Upper lobe of left lung (tissue), 6 donors: ENCODE measurements at regions not wholly inside any gene's neighbourhood (a gene's known extent, or its start where the extent isn't known, plus 50 kb on each side); places are given as distances from the start of the nearest gene placed in this dataset.

ENCODE experiments used
- ATAC-seq, 2 donors: fragments of 200-7000 bp; cut with Tn5 transposase; one replicate each; pipeline ENCODE4 v1.9.1; 2022; ENCODE audit warnings: mild to moderate bottlenecking in 2 of 2, moderate library complexity in 2 of 2; ENCODE audit not compliant: low FRiP score in 2 of 2
- DNase-seq, 2 donors: peaks; one replicate each; pipeline ENCODE4 v3.0.0-alpha.2; 2019 to 2020
- H3K27ac ChIP-seq, 4 donors: fragments of 200-600 bp; sonication (generic); one replicate each; pipeline ENCODE4 v1.5.1; 2016 to 2019
- H3K27me3 ChIP-seq, 4 donors: fragments of 200-600 bp; sonication (generic); one replicate each; pipeline ENCODE4 v1.5.1; 2017 to 2019
- H3K36me3 ChIP-seq, 4 donors: fragments of 200-600 bp; sonication (generic); one replicate each; pipeline ENCODE4 v1.5.1; 2016 to 2019
- H3K4me1 ChIP-seq, 4 donors: fragments of 200-600 bp; sonication (generic); one replicate each; pipeline ENCODE4 v1.5.1; 2018 to 2019
- H3K4me3 ChIP-seq, 4 donors: fragments of 200-600 bp; sonication (generic); one replicate each; pipeline ENCODE4 v1.5.1; 2017 to 2019; ENCODE audit warnings: mild to moderate bottlenecking in 2 of 4, moderate library complexity in 1 of 4
- H3K9me3 ChIP-seq, 4 donors: fragments of 200-600 bp; sonication (generic); one replicate each; pipeline ENCODE4 v1.5.1; 2018 to 2019
- EP300 ChIP-seq, 4 donors: sonication (generic); formaldehyde crosslinking; IDR thresholded peaks; one replicate each; pipeline ENCODE4 v1.5.1; 2017; ENCODE audit warnings: antibody characterized with exemption in 4 of 4, control low read depth in 2 of 4
- POLR2A ChIP-seq, 4 donors: fragments of 450-650 bp; IDR thresholded peaks; one replicate each; pipeline ENCODE4 v1.5.1; 2016 to 2017; ENCODE audit warnings: antibody characterized with exemption in 4 of 4, mild to moderate bottlenecking in 2 of 4
- POLR2AphosphoS5 ChIP-seq, 2 donors: sonication (generic); formaldehyde crosslinking; IDR thresholded peaks; one replicate each; pipeline ENCODE4 v1.5.1; 2017; ENCODE audit warnings: antibody characterized with exemption in 2 of 2
- WGBS, 2 donors: methylation state at CpG; one replicate each; pipeline ENCODE4 v1.1.5; 2017 to 2018; 5-methylcytosine and 5-hydroxymethylcytosine counted together
- TF ChIP-seq, protein P1 (sequence below), 6 experiments: fragments of 450-650 bp in 4 of 6; fragments of 200-600 bp in 2 of 6; sonication (generic) in 2 of 6; IDR thresholded peaks; one replicate each; pipeline ENCODE4 v1.5.1; 2016 to 2019; ENCODE audit warnings: antibody characterized with exemption in 6 of 6
- donor health status: DM: no; HTN: no; CAD: no; lungs with moderate emphysema.
- donor health status: DM: no; HTN: yes; CAD: no; lungs with severe emphysema.

DNA sequence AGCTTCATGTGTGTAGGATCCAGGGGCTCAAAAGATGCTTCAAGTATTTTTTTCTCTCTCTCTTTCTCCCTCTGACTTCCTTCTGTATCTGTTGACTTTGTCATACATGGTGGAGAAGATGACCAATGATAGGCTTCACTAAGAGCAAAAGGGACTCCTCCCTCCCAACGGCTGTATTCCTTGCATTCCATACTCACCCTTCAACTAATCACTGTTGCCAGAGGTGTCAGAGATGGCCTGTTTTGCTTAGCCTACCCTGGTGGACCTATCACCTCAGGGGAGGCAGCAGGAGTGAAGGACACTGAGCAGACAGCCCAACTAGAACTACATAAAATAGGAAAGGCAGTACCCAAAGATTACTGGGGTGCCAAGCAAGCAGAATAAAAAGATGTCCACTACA is 62.2 kb upstream of the C1QTNF7 start:
- no peaks in the 10 kb centered on the region for H3K36me3 ChIP-seq
- H3K4me1 ChIP-seq, result peaks cover 0 to 4% (median 0%) of the 10 kb centered on the region in 4 donors
- H3K27me3 ChIP-seq, result no peaks in the 10 kb centered on the region
- H3K27ac ChIP-seq, result no peak overlapping the region
- ATAC-seq, result no peak
- TF ChIP-seq EP300 (IDR thresholded peaks at IDR 0.05) (no peak), POLR2A (IDR thresholded peaks at IDR 0.05) (no peak), POLR2AphosphoS5 (IDR thresholded peaks at IDR 0.05) (no peak)
- TF ChIP-seq, protein P1, sequence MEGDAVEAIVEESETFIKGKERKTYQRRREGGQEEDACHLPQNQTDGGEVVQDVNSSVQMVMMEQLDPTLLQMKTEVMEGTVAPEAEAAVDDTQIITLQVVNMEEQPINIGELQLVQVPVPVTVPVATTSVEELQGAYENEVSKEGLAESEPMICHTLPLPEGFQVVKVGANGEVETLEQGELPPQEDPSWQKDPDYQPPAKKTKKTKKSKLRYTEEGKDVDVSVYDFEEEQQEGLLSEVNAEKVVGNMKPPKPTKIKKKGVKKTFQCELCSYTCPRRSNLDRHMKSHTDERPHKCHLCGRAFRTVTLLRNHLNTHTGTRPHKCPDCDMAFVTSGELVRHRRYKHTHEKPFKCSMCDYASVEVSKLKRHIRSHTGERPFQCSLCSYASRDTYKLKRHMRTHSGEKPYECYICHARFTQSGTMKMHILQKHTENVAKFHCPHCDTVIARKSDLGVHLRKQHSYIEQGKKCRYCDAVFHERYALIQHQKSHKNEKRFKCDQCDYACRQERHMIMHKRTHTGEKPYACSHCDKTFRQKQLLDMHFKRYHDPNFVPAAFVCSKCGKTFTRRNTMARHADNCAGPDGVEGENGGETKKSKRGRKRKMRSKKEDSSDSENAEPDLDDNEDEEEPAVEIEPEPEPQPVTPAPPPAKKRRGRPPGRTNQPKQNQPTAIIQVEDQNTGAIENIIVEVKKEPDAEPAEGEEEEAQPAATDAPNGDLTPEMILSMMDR (IDR thresholded peaks at IDR 0.05), result no peak
- no peak for DNase-seq
- H3K4me3 ChIP-seq, result no peak overlapping the region
- H3K9me3 ChIP-seq, result no peaks in the 10 kb centered on the region
- 42 to 53% methylated on average over 1 of the region's 1 CpG for WGBS, 2 donors

- Histone ChIP-seq H3K4me1 (peaks cover 0 to 4% (median 0%) of the 10 kb centered on the region in 4 donors), H3K36me3 (no peaks in the 10 kb centered on the region), H3K27ac (no peak overlapping the region), H3K4me3 (no peak overlapping the region), H3K27me3 (no peaks in the 10 kb centered on the region), H3K9me3 (no peaks in the 10 kb centered on the region)
- ATAC-seq (no peak), DNase-seq (no peak)
- WGBS, 2 donors, result 20 to 22% methylated on average over 1 of the region's 1 CpG
- TF ChIP-seq, protein P1 (IDR thresholded peaks at IDR 0.05), result no peak
- TF ChIP-seq POLR2AphosphoS5 (IDR thresholded peaks at IDR 0.05) (no peak), EP300 (IDR thresholded peaks at IDR 0.05) (no peak), POLR2A (IDR thresholded peaks at IDR 0.05) (no peak)
Observed at GRCh38 chr4:15366721-15367120, 61.1 kb upstream of the C1QTNF7 start.

DNA sequence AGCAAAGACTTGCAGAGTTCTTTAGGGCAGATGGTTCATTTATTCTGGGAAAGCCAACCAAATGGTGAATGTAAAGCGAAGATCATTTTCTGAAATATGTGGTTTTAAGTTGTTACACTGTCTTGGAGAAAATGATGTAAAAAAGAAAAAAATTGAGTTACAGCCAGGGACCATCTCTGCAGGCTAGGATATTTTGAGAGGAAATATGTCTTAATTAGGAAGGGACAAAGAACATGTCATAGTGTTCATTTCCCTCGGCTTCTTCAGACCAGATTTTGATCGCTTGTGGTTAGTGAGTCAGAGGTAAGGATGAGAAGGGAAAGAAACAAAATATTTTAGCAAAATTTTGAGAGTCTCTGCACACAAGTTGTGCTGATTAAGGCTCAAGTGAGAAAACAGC is 59.0 kb upstream of the C1QTNF7 start:
- H3K36me3 ChIP-seq, result no peaks in the 10 kb centered on the region
- H3K27me3 ChIP-seq, result no peaks in the 10 kb centered on the region
- H3K4me1 ChIP-seq, result peaks cover 0 to 4% (median 0%) of the 10 kb centered on the region in 4 donors
- H3K4me3 ChIP-seq, result no peak overlapping the region
- 55% methylated on average over 3 of the region's 3 CpGs for WGBS, 2 donors
- DNase-seq (no peak), ATAC-seq (peak in 1 of 2 donors; percentile 28)
- H3K27ac ChIP-seq, result no peak overlapping the region
- no peaks in the 10 kb centered on the region for H3K9me3 ChIP-seq
- TF ChIP-seq POLR2A (IDR thresholded peaks at IDR 0.05) (no peak), POLR2AphosphoS5 (IDR thresholded peaks at IDR 0.05) (no peak), EP300 (IDR thresholded peaks at IDR 0.05) (no peak)
- TF ChIP-seq, protein P1 (IDR thresholded peaks at IDR 0.05), result no peak

DNA sequence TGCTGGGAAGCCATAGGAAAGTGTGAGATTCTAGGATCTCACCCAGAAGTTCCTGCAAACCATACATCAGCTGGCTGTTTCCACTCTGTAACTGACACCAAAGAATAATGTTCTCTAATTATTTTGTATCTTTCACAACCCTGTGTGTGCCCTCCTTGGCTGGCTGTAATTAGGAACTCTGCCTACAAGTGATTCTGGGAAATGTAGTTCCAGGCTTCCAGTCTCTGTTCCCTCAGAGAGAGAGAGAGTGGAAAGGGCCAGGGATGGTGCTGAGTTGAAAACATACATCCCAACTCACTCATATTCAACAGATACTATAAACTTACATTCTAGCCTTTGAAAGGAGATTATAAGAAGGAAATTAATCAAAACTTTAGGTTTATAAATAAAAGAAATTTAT is 57.5 kb upstream of the C1QTNF7 start:
- H3K4me1 ChIP-seq, result peaks cover under 1 to 4% (median 1%) of the 10 kb centered on the region in 4 donors
- TF ChIP-seq POLR2A (IDR thresholded peaks at IDR 0.05) (no peak), EP300 (IDR thresholded peaks at IDR 0.05) (no peak), POLR2AphosphoS5 (IDR thresholded peaks at IDR 0.05) (no peak)
- TF ChIP-seq, protein P1 (IDR thresholded peaks at IDR 0.05), result no peak
- H3K4me3 ChIP-seq, result no peak overlapping the region
- DNase-seq, result no peak
- no peak for ATAC-seq
- no peaks in the 10 kb centered on the region for H3K9me3 ChIP-seq
- H3K27me3 ChIP-seq, result no peaks in the 10 kb centered on the region
- no peaks in the 10 kb centered on the region for H3K36me3 ChIP-seq
- H3K27ac ChIP-seq, result no peak overlapping the region

GRCh38 chr4:15373363-15373762 is 54.5 kb upstream of the C1QTNF7 start:
- ATAC-seq (no peak), DNase-seq (no peak)
- TF ChIP-seq, protein P1 (IDR thresholded peaks at IDR 0.05), result no peak
- TF ChIP-seq POLR2AphosphoS5 (IDR thresholded peaks at IDR 0.05) (no peak), EP300 (IDR thresholded peaks at IDR 0.05) (no peak), POLR2A (IDR thresholded peaks at IDR 0.05) (no peak)
- Histone ChIP-seq H3K9me3 (no peaks in the 10 kb centered on the region), H3K27ac (no peak overlapping the region), H3K4me1 (peaks cover 11 to 19% (median 15%) of the 10 kb centered on the region in 4 donors), H3K4me3 (no peak overlapping the region), H3K36me3 (no peaks in the 10 kb centered on the region), H3K27me3 (no peaks in the 10 kb centered on the region)
- 81 to 85% methylated on average over 3 of the region's 3 CpGs for WGBS, 2 donors
